Osteocyte (in vitro differentiated cells): ENCODE measurements at regions not wholly inside any gene's neighbourhood (a gene's known extent, or its start where the extent isn't known, plus 50 kb on each side); places are given as distances from the start of the nearest gene placed in this dataset.

Source experiments
- DNase-seq: peaks from one replicate; pipeline ENCODE4 v3.0.0; 2021; ENCODE audit warnings: mixed read lengths; ENCODE audit not compliant: unreplicated experiment; ENCODE audit errors: extremely low spot score
- H3K27ac Mint-ChIP-seq: one replicate; pipeline ENCODE4 v1.8.0; 2021; ENCODE audit warnings: mild to moderate bottlenecking, mixed read lengths; ENCODE audit not compliant: unreplicated experiment
- H3K27me3 Mint-ChIP-seq: one replicate; pipeline ENCODE4 v1.8.0; 2021; ENCODE audit warnings: mixed read lengths; ENCODE audit not compliant: unreplicated experiment
- H3K36me3 Mint-ChIP-seq: one replicate; pipeline ENCODE4 v1.8.0; 2021; ENCODE audit warnings: mixed read lengths; ENCODE audit not compliant: unreplicated experiment
- H3K4me1 Mint-ChIP-seq: one replicate; pipeline ENCODE4 v1.8.0; 2021; ENCODE audit warnings: mixed read lengths; ENCODE audit not compliant: unreplicated experiment
- H3K4me3 Mint-ChIP-seq: one replicate; pipeline ENCODE4 v1.8.0; 2021; ENCODE audit warnings: mild to moderate bottlenecking, moderate library complexity, mixed read lengths; ENCODE audit not compliant: unreplicated experiment
- H3K9me3 Mint-ChIP-seq: one replicate; pipeline ENCODE4 v1.8.0; 2021; ENCODE audit warnings: mixed read lengths; ENCODE audit not compliant: unreplicated experiment
- TF ChIP-seq, protein P1 (sequence below): fragments of 200-600 bp; sonication (generic); IDR thresholded peaks from 2 replicates; pipeline ENCODE4 v1.5.0; 2021; ENCODE audit warnings: antibody characterized with exemption, mild to moderate bottlenecking, moderate library complexity

DNA sequence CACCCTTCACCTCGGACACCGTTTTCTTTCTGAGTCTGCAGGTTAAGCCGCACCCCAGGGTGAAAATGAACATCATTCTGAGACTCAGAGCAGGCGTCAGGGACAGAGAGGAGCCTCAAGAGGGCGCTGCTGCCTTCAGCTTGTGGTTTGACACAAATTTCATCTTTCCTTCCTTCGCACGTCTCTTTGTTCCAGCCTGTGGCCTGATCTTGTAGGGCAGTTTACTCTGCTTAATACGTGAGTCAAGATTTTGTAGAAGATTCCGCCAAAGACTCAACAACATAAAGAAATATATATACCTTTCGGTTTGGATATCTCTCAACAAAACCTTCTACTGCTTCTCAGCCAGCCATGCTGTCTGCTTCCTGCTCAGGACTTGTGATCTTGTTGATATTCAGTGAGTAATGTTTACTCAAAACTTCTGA lies 329.3 kb upstream of the OR4E1 start:
- Mint-ChIP-seq H3K9me3 (peaks cover 8% of the 10 kb centered on the region), H3K4me3 (no peak overlapping the region), H3K36me3 (no peaks in the 10 kb centered on the region), H3K27ac (no peak overlapping the region), H3K27me3 (no peaks in the 10 kb centered on the region), H3K4me1 (no peaks in the 10 kb centered on the region)
- DNase-seq: no peak
- TF ChIP-seq, protein P1, sequence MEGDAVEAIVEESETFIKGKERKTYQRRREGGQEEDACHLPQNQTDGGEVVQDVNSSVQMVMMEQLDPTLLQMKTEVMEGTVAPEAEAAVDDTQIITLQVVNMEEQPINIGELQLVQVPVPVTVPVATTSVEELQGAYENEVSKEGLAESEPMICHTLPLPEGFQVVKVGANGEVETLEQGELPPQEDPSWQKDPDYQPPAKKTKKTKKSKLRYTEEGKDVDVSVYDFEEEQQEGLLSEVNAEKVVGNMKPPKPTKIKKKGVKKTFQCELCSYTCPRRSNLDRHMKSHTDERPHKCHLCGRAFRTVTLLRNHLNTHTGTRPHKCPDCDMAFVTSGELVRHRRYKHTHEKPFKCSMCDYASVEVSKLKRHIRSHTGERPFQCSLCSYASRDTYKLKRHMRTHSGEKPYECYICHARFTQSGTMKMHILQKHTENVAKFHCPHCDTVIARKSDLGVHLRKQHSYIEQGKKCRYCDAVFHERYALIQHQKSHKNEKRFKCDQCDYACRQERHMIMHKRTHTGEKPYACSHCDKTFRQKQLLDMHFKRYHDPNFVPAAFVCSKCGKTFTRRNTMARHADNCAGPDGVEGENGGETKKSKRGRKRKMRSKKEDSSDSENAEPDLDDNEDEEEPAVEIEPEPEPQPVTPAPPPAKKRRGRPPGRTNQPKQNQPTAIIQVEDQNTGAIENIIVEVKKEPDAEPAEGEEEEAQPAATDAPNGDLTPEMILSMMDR: no peak

DNA sequence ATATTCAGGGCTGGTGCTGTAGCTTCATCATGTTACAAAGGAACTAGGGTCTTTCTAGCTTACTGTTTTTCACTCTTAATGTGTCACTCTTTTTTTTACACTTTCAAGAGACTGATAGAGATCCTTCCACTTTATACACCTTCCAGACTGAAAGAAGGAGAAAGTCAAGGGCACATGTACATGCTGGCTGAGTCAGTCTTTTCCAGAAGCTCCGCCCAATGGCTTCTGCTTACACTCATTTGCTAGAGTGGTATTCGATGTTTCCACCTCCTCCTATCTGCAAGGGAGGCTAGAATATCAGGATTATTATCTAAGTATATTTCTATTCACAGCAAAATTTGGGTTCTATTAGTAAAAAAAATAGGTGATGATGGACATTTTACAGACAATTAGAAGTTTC lies 325.8 kb upstream of the OR4E1 start:
- Mint-ChIP-seq H3K27ac (no peak overlapping the region), H3K9me3 (no peaks in the 10 kb centered on the region), H3K27me3 (no peaks in the 10 kb centered on the region), H3K4me1 (no peaks in the 10 kb centered on the region), H3K4me3 (no peak overlapping the region), H3K36me3 (no peaks in the 10 kb centered on the region)
- TF ChIP-seq, protein P1: no peak
- no peak for DNase-seq

DNA sequence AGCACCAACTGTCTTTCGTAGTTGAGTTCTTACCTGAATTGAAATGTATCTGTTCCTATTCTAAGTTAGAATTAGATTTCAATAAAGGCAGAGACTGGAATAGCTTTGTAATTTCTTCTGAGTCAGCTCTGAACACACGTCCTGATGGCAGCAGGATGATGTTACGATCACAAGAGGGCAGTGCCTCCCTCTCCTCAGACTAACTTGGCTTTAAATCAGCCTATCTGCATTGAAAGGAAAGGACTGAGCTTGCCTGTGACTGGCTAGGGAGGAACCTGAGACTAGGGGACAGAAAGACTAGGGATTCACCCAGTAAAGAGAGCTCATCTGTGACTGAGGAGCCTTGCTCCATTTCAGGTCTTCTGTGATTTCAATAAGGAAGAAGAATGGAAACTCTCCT lies 323.7 kb upstream of the OR4E1 start:
- Mint-ChIP-seq H3K27ac (no peak overlapping the region), H3K4me1 (no peaks in the 10 kb centered on the region), H3K27me3 (no peaks in the 10 kb centered on the region), H3K4me3 (no peak overlapping the region), H3K9me3 (no peaks in the 10 kb centered on the region), H3K36me3 (no peaks in the 10 kb centered on the region)
- TF ChIP-seq, protein P1: no peak
- no peak for DNase-seq

DNA sequence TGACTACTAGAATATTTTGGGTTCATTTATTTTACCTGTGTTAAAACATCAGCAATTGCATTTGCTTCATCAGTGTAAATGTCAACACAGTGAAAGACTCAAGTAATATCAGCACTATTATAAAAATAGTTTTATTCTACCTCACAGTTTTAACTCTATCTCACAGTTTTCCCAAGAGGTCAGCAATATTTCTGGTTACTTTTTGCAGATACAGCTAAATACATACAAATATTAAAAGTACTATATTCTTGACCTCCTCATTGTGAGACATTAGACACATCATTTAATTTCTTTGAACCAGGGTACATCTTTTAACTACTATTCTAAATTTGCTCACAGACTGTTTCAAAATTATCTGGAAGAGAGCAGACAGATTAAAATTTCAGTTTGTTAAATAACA lies 321.7 kb upstream of the OR4E1 start:
- Mint-ChIP-seq H3K27me3 (no peaks in the 10 kb centered on the region), H3K4me1 (no peaks in the 10 kb centered on the region), H3K9me3 (no peaks in the 10 kb centered on the region), H3K27ac (no peak overlapping the region), H3K4me3 (no peak overlapping the region), H3K36me3 (no peaks in the 10 kb centered on the region)
- TF ChIP-seq, protein P1: no peak
- DNase-seq: no peak

DNA sequence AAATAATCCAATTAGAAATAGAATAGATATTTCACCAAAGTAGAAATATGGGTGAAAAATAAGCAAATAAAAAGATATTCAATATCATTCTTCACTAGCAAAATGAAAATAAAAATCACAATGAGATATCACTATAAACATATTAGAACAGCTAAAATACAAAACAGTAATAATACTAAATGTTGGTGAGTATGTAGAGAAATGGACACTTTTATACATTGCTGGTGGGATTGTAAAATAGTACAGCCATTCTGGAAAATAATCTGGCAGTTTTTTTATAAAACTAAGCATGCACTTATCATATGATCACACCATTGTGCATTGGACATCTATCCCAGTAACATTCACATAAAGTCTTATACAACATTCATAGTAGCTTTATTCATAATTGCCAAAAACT lies 320.2 kb upstream of the OR4E1 start:
- H3K36me3 Mint-ChIP-seq: no peaks in the 10 kb centered on the region
- DNase-seq: no peak
- TF ChIP-seq, protein P1: no peak

More for the DNA sequence above, 320.2 kb upstream of the OR4E1 start:
- no peaks in the 10 kb centered on the region for H3K4me1 Mint-ChIP-seq
- H3K27ac Mint-ChIP-seq: no peak overlapping the region
- H3K4me3 Mint-ChIP-seq: no peak overlapping the region
- H3K27me3 Mint-ChIP-seq: no peaks in the 10 kb centered on the region
- H3K9me3 Mint-ChIP-seq: no peaks in the 10 kb centered on the region
